ENCODE measurements at regions not wholly inside any gene's neighbourhood (a gene's known extent, or its start where the extent isn't known, plus 50 kb on each side); places are given as distances from the start of the nearest gene placed in this dataset.

- TF ChIP-seq EZH2 (IDR thresholded peaks at IDR 0.05; ENCODE audit: borderline replicate concordance, insufficient read depth, low read length, poor library complexity, severe bottlenecking) (no peak), POLR2AphosphoS5 (IDR thresholded peaks at IDR 0.05) (no peak), SMC3 (conservative IDR thresholded peaks at IDR 0.05; ENCODE audit: poor library complexity) (no peak)
- TF ChIP-seq, protein P1, sequence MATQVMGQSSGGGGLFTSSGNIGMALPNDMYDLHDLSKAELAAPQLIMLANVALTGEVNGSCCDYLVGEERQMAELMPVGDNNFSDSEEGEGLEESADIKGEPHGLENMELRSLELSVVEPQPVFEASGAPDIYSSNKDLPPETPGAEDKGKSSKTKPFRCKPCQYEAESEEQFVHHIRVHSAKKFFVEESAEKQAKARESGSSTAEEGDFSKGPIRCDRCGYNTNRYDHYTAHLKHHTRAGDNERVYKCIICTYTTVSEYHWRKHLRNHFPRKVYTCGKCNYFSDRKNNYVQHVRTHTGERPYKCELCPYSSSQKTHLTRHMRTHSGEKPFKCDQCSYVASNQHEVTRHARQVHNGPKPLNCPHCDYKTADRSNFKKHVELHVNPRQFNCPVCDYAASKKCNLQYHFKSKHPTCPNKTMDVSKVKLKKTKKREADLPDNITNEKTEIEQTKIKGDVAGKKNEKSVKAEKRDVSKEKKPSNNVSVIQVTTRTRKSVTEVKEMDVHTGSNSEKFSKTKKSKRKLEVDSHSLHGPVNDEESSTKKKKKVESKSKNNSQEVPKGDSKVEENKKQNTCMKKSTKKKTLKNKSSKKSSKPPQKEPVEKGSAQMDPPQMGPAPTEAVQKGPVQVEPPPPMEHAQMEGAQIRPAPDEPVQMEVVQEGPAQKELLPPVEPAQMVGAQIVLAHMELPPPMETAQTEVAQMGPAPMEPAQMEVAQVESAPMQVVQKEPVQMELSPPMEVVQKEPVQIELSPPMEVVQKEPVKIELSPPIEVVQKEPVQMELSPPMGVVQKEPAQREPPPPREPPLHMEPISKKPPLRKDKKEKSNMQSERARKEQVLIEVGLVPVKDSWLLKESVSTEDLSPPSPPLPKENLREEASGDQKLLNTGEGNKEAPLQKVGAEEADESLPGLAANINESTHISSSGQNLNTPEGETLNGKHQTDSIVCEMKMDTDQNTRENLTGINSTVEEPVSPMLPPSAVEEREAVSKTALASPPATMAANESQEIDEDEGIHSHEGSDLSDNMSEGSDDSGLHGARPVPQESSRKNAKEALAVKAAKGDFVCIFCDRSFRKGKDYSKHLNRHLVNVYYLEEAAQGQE (IDR thresholded peaks at IDR 0.05; ENCODE audit: borderline replicate concordance) = no peak
- Histone ChIP-seq H2AFZ (ENCODE audit: low read depth, low read length) (no peak overlapping the region), H3F3A (ENCODE audit: insufficient read depth, low read length, poor library complexity, severe bottlenecking) (no peaks in the 10 kb centered on the region), H3K4me2 (ENCODE audit: low read length) (no peak overlapping the region), H3K79me2 (replicated peaks; ENCODE audit: insufficient read depth, low read length) (no peaks in the 10 kb centered on the region), H3K9me2 (ENCODE audit: insufficient read depth, low read length) (no peaks in the 10 kb centered on the region), H3K27me3 (ENCODE audit: insufficient read depth, low read depth, low read length) (no peaks in the 10 kb centered on the region), H3K4me3 (ENCODE audit: low read length) (no peak overlapping the region), H3K9ac (ENCODE audit: low read length) (no peak overlapping the region), H3K27ac (ENCODE audit: low read length) (no peak overlapping the region), H3K36me3 (ENCODE audit: insufficient read depth, low read length) (no peaks in the 10 kb centered on the region), H3K9me3 (ENCODE audit: low read length) (no peaks in the 10 kb centered on the region), H4K20me1 (ENCODE audit: insufficient read depth) (no peaks in the 10 kb centered on the region)
These were observed 158.2 kb downstream of the CAND1 start for GRCh38 chr12:67427336-67427735.

DNA sequence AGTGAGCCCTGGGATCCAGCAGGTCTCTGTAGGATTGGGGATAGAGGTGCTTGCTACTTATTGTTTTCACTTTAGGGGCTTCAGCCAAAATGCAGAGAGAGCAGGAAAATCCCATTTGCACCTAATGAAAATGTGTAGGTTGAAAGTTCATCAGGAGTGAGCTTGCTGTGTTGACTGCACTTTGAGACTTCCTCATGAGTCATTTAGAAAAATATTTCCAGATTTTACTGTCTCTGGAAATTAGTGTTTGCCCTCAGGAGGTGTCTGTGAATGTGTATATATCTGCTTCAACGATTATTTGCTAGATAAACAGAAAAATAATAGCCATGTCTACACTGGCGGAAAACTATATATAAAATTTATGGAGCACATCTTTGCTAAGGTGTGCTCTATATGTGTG, 159.3 kb downstream of the CAND1 start:
- Histone ChIP-seq H3K27ac (ENCODE audit: low read length) (no peak overlapping the region), H3K9me2 (ENCODE audit: insufficient read depth, low read length) (no peaks in the 10 kb centered on the region), H3K9me3 (ENCODE audit: low read length) (no peaks in the 10 kb centered on the region), H3K36me3 (ENCODE audit: insufficient read depth, low read length) (no peaks in the 10 kb centered on the region), H3K9ac (ENCODE audit: low read length) (no peak overlapping the region), H3K27me3 (ENCODE audit: insufficient read depth, low read depth, low read length) (no peaks in the 10 kb centered on the region), H3K79me2 (replicated peaks; ENCODE audit: insufficient read depth, low read length) (no peaks in the 10 kb centered on the region), H3K4me3 (ENCODE audit: low read length) (no peak overlapping the region), H3K4me2 (ENCODE audit: low read length) (no peak overlapping the region), H2AFZ (ENCODE audit: low read depth, low read length) (no peak overlapping the region), H3F3A (ENCODE audit: insufficient read depth, low read length, poor library complexity, severe bottlenecking) (no peaks in the 10 kb centered on the region), H4K20me1 (ENCODE audit: insufficient read depth) (no peaks in the 10 kb centered on the region)
- no peak for TF ChIP-seq TAF1 (IDR thresholded peaks at IDR 0.05; ENCODE audit: low read depth)
- TF ChIP-seq POLR2AphosphoS5 (IDR thresholded peaks at IDR 0.05) = no peak
- TF ChIP-seq SMC3 (conservative IDR thresholded peaks at IDR 0.05; ENCODE audit: poor library complexity) = no peak
- no peak for TF ChIP-seq EZH2 (IDR thresholded peaks at IDR 0.05; ENCODE audit: borderline replicate concordance, insufficient read depth, low read length, poor library complexity, severe bottlenecking)
- no peak for TF ChIP-seq MXI1 (conservative IDR thresholded peaks at IDR 0.05; ENCODE audit: poor library complexity, severe bottlenecking)
- TF ChIP-seq, protein P1 (IDR thresholded peaks at IDR 0.05; ENCODE audit: borderline replicate concordance) = no peak
- no peak for TF ChIP-seq CTCF (IDR thresholded peaks at IDR 0.05; ENCODE audit: poor library complexity, severe bottlenecking)
- no peak for TF ChIP-seq RAD21 (conservative IDR thresholded peaks at IDR 0.05)
- TF ChIP-seq EP300 (conservative IDR thresholded peaks at IDR 0.05; ENCODE audit: poor library complexity, severe bottlenecking) = no peak

Data from neural cell (in vitro differentiated cells).